MM.1S (cell line): ENCODE measurements at regions not wholly inside any gene's neighbourhood (a gene's known extent, or its start where the extent isn't known, plus 50 kb on each side); places are given as distances from the start of the nearest gene placed in this dataset.

Experiments
- EZH2 ChIP-seq: fragments of 300-600 bp; sonication (generic); optimal IDR thresholded peaks from 2 replicates; pipeline ENCODE3; 2017; ENCODE audit warnings: low read depth, mild to moderate bottlenecking, antibody characterized with exemption, low read length, mixed read lengths
- EZH2phosphoT487 ChIP-seq: fragments of 300-600 bp; sonication (generic); IDR thresholded peaks from 2 replicates; pipeline ENCODE4 v1.6.1; 2018; ENCODE audit warnings: antibody characterized with exemption, low read length
- TF ChIP-seq, protein P1 (sequence below): fragments of 300-600 bp; sonication (generic); IDR thresholded peaks from 2 replicates; pipeline ENCODE4 v1.5.1; 2016; ENCODE audit warnings: antibody characterized with exemption, low read length, mixed read lengths

DNA sequence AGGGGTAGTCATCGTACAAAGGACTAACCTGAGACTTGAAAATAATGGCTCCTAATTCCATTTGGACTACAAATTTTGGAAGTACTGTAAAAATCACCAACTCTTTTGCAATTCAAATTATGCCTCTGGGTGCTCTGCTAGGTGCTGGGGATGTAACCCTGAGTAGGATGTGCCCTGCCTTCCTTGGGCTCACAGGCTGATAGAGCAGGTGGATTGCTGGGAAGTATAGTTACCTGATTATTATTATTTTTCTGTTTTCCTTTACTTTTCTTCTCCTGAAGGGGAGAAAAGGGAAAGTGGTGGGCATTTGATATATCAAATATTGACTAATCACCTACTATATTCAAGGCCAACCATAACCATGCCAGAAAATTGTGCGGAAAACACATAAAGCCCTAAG, 119.3 kb upstream of the RIOK3 start:
- TF ChIP-seq, protein P1, sequence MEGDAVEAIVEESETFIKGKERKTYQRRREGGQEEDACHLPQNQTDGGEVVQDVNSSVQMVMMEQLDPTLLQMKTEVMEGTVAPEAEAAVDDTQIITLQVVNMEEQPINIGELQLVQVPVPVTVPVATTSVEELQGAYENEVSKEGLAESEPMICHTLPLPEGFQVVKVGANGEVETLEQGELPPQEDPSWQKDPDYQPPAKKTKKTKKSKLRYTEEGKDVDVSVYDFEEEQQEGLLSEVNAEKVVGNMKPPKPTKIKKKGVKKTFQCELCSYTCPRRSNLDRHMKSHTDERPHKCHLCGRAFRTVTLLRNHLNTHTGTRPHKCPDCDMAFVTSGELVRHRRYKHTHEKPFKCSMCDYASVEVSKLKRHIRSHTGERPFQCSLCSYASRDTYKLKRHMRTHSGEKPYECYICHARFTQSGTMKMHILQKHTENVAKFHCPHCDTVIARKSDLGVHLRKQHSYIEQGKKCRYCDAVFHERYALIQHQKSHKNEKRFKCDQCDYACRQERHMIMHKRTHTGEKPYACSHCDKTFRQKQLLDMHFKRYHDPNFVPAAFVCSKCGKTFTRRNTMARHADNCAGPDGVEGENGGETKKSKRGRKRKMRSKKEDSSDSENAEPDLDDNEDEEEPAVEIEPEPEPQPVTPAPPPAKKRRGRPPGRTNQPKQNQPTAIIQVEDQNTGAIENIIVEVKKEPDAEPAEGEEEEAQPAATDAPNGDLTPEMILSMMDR = no peak
- TF ChIP-seq EZH2phosphoT487 (no peak), EZH2 (no peak)
